ENCODE measurements at regions not wholly inside any gene's neighbourhood (a gene's known extent, or its start where the extent isn't known, plus 50 kb on each side); places are given as distances from the start of the nearest gene placed in this dataset.

GRCh38 chr14:86619726-86620125 lies 1089.8 kb downstream of the FLRT2 start:
- Histone ChIP-seq H3K27me3 (no peaks in the 10 kb centered on the region), H4K20me1 (no peaks in the 10 kb centered on the region), H3K36me3 (no peaks in the 10 kb centered on the region), H3K27ac (no peak overlapping the region), H3K9me3 (no peaks in the 10 kb centered on the region), H3K4me2 (no peak overlapping the region), H3K9ac (no peak overlapping the region), H3K4me3 (no peak overlapping the region), H3K4me1 (peaks cover 4% of the 10 kb centered on the region; the same call in 1 of the 2 replicates)
- TF ChIP-seq Cebpa-rat (IDR thresholded peaks at IDR 0.05): no peak

GRCh38 chr14:86613786-86614185 lies 1083.8 kb downstream of the FLRT2 start:
- no peak for TF ChIP-seq Cebpa-rat (IDR thresholded peaks at IDR 0.05)
- no peaks in the 10 kb centered on the region for H3K36me3 ChIP-seq
- H3K4me3 ChIP-seq: no peak overlapping the region
- no peaks in the 10 kb centered on the region for H3K9me3 ChIP-seq
- no peak overlapping the region for H3K4me2 ChIP-seq
- H3K27me3 ChIP-seq: no peaks in the 10 kb centered on the region
- no peaks in the 10 kb centered on the region for H4K20me1 ChIP-seq
- no peaks in the 10 kb centered on the region for H3K4me1 ChIP-seq
- no peak overlapping the region for H3K27ac ChIP-seq
- no peak overlapping the region for H3K9ac ChIP-seq

DNA sequence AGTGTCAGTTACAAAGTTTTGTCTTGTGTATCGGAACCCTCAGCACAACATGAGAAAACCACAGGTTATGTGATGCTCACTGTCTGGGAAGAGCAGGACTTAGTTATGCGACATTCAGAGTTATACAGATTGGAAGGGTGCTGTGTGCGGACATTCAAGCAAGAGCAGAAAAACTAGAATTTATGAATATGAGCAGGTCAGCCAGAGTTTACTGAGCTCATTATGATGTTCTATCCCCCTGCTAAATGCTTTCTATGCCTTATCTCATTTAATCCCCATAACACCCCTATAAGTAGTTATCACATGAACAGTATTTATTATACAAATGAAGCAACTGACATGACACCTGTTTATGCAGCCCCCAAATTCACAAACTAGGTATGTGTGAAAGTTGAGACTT lies 1083.2 kb downstream of the FLRT2 start:
- Histone ChIP-seq H4K20me1 (no peaks in the 10 kb centered on the region), H3K9me3 (no peaks in the 10 kb centered on the region), H3K27ac (no peak overlapping the region), H3K36me3 (no peaks in the 10 kb centered on the region), H3K9ac (no peak overlapping the region), H3K4me1 (no peaks in the 10 kb centered on the region), H3K27me3 (no peaks in the 10 kb centered on the region), H3K4me3 (no peak overlapping the region), H3K4me2 (no peak overlapping the region)
- TF ChIP-seq Cebpa-rat (IDR thresholded peaks at IDR 0.05): no peak

DNA sequence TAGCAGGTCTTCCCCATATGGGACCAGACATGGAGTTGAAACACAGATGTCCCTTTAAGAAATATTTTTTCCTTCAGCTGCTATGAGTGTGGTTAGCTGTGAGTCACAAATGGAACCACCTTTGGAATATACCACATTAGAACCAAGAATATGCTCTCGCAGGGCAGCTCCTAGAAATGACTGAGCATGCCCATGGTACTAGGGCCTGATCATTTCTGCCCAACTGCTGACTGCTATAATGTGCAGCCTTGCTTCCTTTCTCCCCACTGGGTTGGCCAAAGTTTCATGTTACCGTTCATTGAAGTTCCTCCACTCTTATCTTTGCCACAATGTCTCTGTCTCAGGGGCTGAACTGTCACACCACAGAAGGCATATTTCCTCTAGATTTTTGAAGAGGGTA lies 1074.6 kb downstream of the FLRT2 start:
- Histone ChIP-seq H3K4me3 (no peak overlapping the region), H3K36me3 (no peaks in the 10 kb centered on the region), H3K27ac (no peak overlapping the region), H3K9ac (no peak overlapping the region), H4K20me1 (no peaks in the 10 kb centered on the region), H3K27me3 (no peaks in the 10 kb centered on the region), H3K4me2 (no peak overlapping the region), H3K4me1 (no peaks in the 10 kb centered on the region), H3K9me3 (no peaks in the 10 kb centered on the region)
- TF ChIP-seq Cebpa-rat (IDR thresholded peaks at IDR 0.05): no peak

DNA sequence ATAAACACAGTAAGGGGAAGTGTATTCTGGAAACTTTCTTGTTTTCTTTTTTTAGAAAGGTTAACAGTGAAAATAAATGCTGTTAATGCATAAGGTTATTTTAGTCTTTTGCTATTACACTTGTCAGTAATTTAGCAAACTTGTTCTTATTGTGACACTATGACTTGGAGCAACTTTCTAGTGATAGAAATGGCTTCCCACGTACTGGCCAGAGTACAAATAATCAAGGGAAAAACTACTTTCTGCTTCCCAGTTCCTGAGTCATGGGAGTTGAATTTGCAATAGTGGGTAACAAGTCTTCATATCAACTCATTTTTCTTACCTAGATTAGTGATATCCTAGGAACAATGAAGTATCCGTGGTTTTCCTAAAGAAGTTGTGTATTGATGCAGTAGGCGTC lies 1072.3 kb downstream of the FLRT2 start:
- no peaks in the 10 kb centered on the region for H3K36me3 ChIP-seq
- no peaks in the 10 kb centered on the region for H3K4me1 ChIP-seq
- no peak overlapping the region for H3K27ac ChIP-seq
- H3K9ac ChIP-seq: no peak overlapping the region
- no peaks in the 10 kb centered on the region for H3K9me3 ChIP-seq
- no peak for TF ChIP-seq Cebpa-rat (IDR thresholded peaks at IDR 0.05)
- no peaks in the 10 kb centered on the region for H4K20me1 ChIP-seq
- no peak overlapping the region for H3K4me2 ChIP-seq
- no peaks in the 10 kb centered on the region for H3K27me3 ChIP-seq
- no peak overlapping the region for H3K4me3 ChIP-seq

- TF ChIP-seq Cebpa-rat (IDR thresholded peaks at IDR 0.05): no peak
- H3K27ac ChIP-seq: no peak overlapping the region
- no peak overlapping the region for H3K9ac ChIP-seq
- no peaks in the 10 kb centered on the region for H3K9me3 ChIP-seq
- H3K4me2 ChIP-seq: no peak overlapping the region
- H3K27me3 ChIP-seq: no peaks in the 10 kb centered on the region
- no peaks in the 10 kb centered on the region for H3K36me3 ChIP-seq
- H4K20me1 ChIP-seq: no peaks in the 10 kb centered on the region
- no peak overlapping the region for H3K4me3 ChIP-seq
- H3K4me1 ChIP-seq: no peaks in the 10 kb centered on the region
Observed at GRCh38 chr14:86601813-86602212, 1071.9 kb downstream of the FLRT2 start.

GRCh38 chr14:86597279-86597678 lies 1067.3 kb downstream of the FLRT2 start:
- Histone ChIP-seq H3K4me1 (no peaks in the 10 kb centered on the region), H3K27me3 (no peaks in the 10 kb centered on the region), H3K4me3 (no peak overlapping the region), H3K9me3 (no peaks in the 10 kb centered on the region), H3K4me2 (no peak overlapping the region), H4K20me1 (no peaks in the 10 kb centered on the region), H3K27ac (no peak overlapping the region), H3K9ac (no peak overlapping the region), H3K36me3 (no peaks in the 10 kb centered on the region)
- no peak for TF ChIP-seq Cebpa-rat (IDR thresholded peaks at IDR 0.05)

DNA sequence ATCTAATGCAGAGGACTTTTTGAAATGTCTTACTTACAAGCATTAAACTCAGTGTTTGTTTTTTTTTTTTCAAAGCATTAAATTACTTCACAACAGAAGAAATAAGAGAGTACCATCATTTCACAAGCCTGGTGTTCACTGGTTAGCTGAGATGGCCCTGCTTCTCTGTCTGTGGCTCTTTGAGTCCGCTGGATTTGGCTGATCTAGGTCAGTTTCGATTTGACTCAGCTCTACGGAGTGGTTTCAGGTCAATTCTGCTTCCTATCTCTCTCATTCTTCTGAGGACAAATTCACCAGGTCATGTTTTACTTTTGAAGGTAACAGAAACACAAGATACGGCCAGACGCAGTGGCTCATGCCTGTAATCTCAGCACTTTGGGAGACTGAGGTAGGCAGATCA lies 1066.1 kb downstream of the FLRT2 start:
- Histone ChIP-seq H3K36me3 (no peaks in the 10 kb centered on the region), H3K4me1 (no peaks in the 10 kb centered on the region), H3K27ac (no peak overlapping the region), H3K27me3 (no peaks in the 10 kb centered on the region), H3K4me2 (no peak overlapping the region), H4K20me1 (no peaks in the 10 kb centered on the region), H3K9ac (no peak overlapping the region), H3K4me3 (no peak overlapping the region), H3K9me3 (no peaks in the 10 kb centered on the region)
- no peak for TF ChIP-seq Cebpa-rat (IDR thresholded peaks at IDR 0.05)

GRCh38 chr14:86575141-86575540 lies 1045.2 kb downstream of the FLRT2 start:
- Histone ChIP-seq H3K36me3 (no peaks in the 10 kb centered on the region), H3K9ac (no peak overlapping the region), H3K27ac (no peak overlapping the region), H3K4me1 (no peaks in the 10 kb centered on the region), H3K4me2 (no peak overlapping the region), H4K20me1 (no peaks in the 10 kb centered on the region), H3K27me3 (no peaks in the 10 kb centered on the region), H3K9me3 (peaks cover 10% of the 10 kb centered on the region), H3K4me3 (no peak overlapping the region)
- TF ChIP-seq Cebpa-rat (IDR thresholded peaks at IDR 0.05): no peak

DNA sequence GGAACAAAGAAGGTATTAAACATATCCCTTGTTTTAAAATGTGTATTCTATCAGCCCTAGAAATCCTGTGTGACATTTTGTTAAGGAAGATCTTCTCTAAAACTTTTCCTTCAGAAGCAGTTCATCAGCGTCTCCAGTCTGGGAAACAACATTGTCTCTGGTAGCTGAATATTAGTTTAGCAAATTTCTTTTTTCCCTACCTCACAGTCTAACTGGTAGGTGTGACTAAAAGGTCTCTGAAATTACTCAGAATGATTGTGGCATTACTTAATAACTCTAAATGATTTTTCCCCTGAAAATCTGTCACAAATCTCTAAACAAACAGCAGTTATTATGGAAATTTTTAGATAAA lies 1044.8 kb downstream of the FLRT2 start:
- Histone ChIP-seq H4K20me1 (no peaks in the 10 kb centered on the region), H3K27me3 (no peaks in the 10 kb centered on the region), H3K4me3 (no peak overlapping the region), H3K4me2 (no peak overlapping the region), H3K9me3 (peaks cover 14% of the 10 kb centered on the region), H3K27ac (no peak overlapping the region), H3K36me3 (no peaks in the 10 kb centered on the region), H3K9ac (no peak overlapping the region), H3K4me1 (no peaks in the 10 kb centered on the region)
- no peak for TF ChIP-seq Cebpa-rat (IDR thresholded peaks at IDR 0.05)

GRCh38 chr14:86574051-86574777 lies 1044.3 kb downstream of the FLRT2 start:
- Histone ChIP-seq H3K36me3 (no peaks in the 10 kb centered on the region), H3K27ac (no peak overlapping the region), H3K4me1 (no peaks in the 10 kb centered on the region), H3K9me3 (peaks cover 14% of the 10 kb centered on the region), H4K20me1 (no peaks in the 10 kb centered on the region), H3K4me3 (no peak overlapping the region), H3K4me2 (no peak overlapping the region), H3K9ac (no peak overlapping the region), H3K27me3 (no peaks in the 10 kb centered on the region)
- TF ChIP-seq Cebpa-rat (IDR thresholded peaks at IDR 0.05): no peak

Data from BLaER1 (cell line).